ENCODE measurements at regions not wholly inside any gene's neighbourhood (a gene's known extent, or its start where the extent isn't known, plus 50 kb on each side); places are given as distances from the start of the nearest gene placed in this dataset.

DNA sequence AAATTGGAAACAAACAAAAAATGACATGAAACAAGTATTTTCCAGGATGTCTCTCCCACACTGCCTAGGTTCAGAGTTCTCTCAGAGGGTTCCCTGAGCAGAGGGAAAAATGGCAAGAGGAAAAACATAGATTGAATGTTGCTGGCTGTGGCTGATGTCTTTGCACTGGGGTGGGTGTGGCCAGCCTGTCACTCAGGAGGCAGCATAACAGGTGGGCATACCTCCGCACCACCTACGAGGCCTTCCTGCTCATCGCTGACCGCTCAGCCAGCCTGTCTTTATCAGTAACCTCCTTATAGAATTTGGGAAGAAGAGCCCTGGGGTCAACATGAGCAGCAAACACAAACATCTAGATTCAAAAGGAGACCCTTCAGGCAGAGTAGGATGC, 216.6 kb upstream of the UMPS start:
- DNase-seq = no peak

DNA sequence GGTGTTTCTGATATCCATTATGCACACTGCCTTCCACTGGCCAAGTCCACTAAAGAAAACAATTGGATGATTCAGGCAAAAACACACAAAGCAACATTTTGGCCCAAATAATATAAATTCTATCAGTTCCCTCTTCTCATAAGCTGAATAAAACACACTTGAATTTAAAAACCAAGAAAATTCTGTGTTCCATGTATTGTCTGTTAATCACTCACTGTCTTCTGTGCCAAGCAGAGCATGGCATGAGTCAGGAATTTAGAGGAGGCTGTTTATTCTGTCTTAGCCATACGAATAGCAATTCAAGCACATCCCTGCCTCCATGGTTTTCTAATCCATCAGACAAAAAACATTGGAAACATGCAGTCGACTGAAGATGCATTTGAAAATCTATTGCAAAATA, 215.6 kb upstream of the UMPS start:
- no peak for DNase-seq

DNA sequence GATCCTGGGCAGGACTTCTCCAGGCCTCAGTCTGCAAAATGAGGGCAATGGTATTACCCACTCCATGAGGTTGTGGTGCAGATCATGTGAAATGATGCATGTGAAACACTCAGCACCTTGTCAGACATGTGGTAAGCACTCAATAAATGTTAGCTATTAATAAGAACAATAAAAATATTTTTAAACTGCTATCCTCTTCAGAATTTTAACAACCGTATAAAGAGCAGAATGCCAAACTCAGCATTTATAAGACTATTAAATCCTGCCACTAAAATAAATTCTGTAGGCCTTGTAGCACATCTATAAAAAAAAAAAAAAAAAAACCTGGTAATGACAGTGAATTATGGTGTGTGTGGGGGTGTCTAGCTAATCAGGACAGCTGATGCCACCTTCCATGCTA, 213.9 kb upstream of the UMPS start:
- no peak for DNase-seq

DNA sequence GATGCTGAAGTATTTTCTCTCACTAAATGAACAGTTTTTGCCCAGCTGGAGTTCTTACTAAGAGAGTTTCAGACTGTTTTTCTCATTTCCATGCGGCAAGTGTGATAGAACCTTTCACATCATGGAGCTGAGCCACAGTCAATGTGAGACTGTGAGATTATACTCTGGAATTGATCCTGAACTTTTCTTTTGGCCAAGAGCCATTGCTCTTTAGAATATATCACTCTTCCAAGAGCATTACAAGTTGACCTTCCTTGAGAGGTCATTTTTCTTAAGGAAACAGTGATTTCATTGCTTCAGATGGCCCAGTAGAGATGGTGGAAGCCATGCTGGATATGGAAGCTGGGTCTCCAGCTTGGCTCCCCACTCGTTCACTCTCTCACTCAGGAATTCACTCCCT, 212.9 kb upstream of the UMPS start:
- DNase-seq = no peak

DNA sequence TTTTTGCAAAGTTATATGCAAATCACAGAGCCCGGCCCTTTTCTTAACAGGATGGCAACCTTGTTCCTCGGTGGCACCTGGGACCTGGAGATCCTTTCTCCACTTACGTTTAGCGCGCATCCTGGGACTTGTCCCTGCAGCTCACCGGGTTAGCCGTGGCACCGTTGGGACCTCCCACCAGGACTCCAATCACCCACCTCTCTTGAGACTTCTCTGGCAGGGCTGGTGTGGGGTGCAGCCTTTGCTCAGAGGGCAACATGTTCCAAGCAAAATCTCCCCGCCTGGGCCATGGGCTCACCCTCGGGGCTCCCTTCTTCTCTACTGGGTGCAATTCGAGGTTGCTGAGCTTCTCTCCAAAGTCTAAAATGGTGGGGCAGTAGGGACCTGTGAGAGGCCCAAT, 211.9 kb upstream of the UMPS start:
- DNase-seq = no peak

DNA sequence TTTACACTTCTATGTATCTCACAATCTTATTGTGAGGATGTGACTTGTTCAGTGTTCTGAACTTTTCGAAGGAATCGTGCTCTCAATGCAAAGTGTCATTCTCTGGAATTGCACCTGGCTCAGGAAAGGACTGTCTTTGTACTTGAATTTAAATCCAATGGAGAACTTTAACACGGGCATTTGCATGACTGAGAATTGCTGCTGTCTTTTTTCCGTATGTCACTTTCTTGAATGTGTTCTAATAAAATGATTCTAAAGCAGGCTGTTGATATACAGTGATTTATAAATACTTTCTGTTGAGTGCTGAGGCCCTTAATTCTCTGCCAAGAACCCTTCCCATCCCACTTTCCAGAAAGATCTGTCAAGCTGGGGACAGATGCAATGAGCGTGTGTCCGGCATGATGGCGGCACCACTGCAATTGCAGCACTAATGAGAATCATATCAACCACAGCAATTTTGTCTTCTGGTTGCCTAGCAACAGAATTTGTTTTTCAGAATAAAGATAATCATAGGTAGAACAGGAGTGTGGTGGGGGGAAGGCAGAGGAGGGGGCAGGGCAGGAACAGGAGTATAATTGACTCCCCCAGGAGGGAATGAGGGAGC, 210.6 kb upstream of the UMPS start:
- DNase-seq = no peak

DNA sequence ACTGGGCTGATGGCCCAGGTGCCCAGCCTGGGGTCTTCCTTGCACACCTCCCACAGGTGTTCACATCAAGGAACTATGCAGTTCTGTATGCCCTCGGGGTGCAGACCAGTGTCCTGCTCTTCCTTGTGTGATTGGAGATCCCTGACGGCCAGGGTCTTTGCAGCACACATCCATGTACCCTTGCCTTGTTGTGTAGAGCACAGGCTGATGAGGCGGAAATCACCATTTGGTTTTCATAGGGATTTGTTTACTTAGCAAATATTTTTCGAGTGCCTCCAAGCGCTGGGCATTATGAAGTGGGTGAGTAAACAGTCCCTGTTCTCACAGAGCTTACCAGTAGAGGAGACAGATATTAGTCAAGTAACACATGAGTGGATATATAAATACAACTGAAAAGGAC, 209.3 kb upstream of the UMPS start:
- peak in 1 of 2 experiments; percentile 19 for DNase-seq

DNA sequence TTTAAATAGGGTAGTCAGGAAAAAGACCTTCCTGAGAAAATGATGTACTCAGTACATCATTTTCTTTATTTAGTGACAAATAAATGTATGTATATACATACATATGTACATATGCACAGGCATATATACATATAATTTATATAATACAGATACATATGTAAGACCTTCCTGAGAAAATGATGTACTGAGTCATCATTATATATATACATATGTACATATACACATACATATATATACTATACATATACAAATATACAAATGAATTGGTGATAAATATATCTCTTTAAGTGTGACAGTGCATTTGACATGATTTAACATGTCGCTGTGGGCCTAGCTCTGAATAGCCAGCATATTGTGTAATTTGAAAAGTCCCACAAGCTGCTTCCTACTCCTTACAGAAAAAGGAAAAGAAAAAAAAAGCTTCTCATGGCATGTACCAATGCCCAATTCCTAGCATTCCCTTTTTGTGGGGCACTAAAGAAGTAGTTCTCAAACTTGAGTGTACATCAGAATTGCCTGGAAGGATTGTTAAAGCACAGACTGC, 208.1 kb upstream of the UMPS start:
- no peak for DNase-seq

DNA sequence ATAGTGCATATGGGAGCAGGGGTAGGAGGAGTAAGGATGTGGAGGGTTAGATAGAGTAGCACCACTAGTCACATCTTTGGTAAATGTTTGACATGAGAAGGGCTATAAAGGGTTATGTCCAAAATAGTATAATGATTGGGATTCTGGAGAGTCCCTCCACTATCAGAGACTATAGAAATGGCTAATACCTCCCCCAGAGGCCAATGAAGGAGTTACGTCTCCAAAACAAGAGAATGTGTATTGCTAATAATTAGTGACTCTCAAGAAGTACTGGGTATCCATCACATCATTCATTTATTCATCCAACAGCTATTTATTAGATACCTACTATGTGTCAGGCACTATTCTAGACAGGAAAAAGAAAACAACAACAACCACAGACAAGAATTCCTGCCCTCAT, 203.7 kb upstream of the UMPS start:
- DNase-seq = no peak

DNA sequence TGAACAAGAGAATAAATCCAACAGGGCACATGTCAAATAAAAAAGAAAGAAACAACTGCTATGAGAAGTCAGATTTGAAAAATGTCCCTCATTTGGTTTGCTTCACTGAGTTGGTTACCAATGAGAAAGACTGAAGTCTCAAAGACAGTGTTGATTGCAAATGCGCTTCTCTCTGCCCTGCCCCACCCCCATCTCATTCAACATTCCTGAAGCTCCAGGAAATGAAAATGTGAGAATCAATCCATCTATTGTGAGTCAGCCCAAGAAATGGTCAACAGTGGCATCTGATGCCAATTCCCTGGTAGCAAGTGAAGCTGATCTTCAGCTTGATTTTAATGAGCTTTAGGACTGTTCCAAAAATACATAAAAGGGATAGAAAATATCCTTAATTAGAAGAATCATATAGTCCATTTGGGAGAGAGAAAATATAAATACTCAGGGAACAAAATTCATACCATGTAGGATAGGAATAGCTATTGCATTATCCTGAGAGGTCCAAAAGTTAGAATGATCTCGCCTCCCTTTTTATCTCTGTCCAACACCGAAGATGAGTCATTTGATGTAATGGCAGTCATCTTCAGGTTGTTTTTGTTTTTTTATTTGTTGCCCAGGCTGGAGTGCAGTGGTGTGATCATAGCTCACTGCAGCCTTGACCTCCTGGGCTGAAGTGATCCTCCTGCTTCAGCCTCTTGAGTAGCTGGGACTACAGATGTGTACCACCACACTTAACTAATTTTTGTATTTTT, 200.3 kb upstream of the UMPS start:
- DNase-seq = no peak

DNA sequence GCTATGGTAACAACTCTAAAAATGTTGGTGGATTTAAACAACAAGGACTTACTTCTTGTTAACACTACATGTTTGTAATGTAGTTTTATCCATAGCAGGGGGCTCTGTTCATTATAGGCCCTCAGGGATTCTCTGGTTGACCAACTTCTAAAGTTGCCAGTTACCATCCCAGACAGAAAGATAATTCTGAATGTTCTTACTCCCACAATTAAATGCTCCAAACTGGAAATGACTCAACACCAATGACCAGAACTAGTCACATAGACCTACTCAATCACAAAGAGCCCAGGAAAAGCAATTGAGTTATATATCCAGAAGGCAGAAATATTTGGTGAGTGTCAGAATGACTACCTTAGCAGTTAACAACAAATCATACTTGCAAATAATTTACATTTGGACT, 199.3 kb upstream of the UMPS start:
- no peak for DNase-seq

DNA sequence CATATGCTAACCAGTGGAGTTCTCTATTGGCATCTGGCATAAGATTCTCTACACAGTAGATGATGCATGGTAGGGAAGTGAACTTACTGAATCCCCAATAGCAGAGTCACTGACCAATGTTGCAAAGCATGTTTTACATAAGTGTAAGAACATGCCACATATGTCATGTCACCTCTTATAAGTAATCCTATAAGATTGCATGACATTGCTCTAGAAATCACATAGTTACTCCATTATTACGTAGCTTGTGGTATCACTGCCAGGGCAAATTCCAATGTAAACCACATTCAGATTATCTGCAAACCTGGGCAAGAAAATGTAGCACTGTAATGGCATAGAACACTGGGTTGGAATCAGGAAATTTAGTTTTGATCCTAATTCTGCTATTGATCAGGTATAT, 198.2 kb upstream of the UMPS start:
- DNase-seq = no peak

DNA sequence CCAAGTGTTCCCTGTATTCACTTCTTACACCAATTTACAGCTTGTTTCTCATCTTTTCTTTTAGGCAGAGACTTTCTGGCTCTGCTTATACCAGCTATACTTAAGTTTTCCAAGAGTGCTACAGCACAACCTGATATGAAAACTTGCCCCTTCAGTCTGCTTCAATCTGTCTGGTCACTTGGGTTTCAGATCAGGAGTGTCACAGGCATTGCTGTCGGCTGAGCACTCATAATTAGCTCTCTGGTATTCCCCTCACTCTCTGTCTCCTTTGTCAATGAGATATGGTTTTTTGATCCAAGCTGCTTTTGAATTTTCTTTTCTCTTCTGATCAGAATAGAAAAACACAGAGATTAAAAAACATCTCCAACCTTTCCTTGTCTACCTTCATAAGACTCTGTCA, 194.9 kb upstream of the UMPS start:
- DNase-seq = no peak

DNA sequence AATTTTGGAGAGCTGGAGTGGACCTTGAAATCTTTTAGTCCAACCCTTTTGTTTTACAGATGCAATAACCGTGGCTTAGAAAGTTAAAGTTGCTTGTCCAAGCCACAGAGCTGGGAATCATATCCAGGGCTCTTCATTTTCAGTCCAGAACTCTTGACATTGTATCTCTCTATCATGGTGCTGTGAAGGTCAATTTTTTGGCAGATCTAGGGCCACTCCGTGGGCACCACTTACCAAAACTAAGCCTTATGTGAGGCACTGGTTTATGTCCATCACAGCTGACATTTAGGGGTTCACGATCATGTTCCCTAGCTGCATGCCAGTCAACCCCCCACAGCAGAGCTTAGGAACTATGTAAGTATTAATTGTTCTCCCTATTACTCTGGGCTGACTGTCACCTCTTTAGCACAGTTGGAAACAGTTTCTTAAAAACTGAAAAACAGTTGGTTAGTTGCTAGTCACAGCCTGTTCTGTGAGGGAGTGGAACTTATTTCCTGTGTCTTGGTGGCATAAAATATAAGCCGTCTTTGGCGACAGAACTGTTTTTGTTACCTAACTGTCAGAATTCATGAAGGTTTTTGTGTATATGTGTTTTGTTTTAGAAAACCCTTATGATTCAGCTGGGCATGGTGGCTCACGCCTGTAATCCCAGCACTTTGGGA, 189.6 kb upstream of the UMPS start:
- DNase-seq = no peak

DNA sequence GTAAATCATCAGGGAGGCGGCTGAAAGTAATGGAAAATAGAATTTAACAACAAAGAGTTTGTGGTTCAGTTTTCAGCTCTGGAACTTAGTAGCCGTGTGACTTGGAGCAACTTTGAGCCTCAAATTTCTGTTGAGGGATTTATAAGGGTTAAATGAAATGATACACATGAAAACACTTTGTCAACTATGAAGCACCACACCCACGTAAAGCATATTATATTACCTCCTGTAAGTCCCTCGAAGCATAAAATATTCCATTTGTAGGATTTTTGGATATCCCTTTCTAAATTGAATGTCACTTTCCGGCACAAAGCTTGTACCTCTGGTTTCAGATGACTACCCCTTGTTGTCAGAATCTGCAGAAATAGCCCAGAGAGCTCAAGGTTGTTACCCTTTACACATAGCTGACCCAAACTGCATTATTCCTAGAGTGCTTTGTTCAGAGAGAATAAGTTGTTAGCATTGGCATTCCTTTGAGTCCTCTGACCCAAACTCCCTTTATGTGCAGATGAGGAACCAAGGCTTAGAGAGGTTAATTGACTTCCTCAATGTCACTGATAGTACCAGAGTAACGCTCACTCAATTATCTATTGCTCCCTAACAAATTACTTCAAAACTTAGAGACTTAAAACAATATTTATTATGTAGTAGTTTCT, 187.9 kb upstream of the UMPS start:
- no peak for DNase-seq

DNA sequence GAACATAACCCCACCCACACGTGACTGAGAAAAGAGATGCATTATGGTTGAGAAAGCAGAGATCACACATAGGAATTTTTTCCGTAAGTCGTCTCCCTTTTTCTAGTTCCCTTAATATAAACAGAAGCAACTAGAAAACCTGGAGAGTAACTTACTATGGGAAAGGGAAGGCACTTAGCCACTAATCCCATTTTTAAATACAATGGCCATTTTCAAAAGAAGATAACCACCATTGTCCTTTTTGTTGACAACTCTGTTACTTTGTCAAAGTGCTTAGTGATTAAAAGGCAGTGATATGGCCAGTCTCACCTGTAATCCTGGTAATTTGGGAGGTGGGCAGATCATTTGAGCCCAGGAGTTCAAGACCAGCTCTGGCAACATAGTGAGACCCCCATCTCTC, 184.4 kb upstream of the UMPS start:
- DNase-seq = no peak

DNA sequence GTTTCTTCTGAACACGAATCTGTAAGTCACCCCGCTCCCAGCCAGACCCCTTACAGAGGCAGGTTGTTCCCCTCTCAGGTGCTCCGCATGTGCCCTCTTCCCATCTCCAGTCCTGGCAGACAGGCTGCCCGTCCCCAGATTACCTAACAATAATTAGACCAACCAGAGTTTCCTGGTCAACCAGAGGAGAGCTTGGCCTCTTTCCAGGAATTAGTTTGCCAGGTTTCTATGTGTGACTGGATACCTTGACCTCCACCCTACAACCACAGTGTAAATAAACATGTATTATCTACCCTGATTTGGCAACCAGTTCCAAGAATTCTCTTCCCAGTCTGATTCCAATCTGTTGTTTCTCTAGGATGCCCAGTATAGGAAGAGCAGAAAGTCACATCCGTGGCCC, 178.0 kb upstream of the UMPS start:
- DNase-seq = no peak

DNA sequence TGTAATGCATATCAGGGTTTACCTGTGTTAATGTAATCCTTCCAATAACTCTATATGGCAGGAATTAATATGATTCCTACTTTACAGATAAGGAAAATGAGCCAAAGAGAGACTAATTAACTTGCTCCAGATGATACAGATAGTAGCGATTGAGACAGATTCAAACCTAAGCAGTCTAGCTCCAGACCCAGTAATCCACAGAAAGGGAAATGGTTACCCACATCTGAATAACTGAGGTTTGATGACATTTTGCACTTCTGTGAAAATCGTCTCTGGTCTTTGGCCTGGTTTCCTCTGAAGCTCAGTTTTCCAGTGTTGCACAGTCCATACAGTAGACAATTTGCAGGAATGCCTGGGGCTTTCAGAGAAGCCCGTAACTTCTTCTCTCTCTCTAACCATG, 177.1 kb upstream of the UMPS start:
- DNase-seq = no peak

DNA sequence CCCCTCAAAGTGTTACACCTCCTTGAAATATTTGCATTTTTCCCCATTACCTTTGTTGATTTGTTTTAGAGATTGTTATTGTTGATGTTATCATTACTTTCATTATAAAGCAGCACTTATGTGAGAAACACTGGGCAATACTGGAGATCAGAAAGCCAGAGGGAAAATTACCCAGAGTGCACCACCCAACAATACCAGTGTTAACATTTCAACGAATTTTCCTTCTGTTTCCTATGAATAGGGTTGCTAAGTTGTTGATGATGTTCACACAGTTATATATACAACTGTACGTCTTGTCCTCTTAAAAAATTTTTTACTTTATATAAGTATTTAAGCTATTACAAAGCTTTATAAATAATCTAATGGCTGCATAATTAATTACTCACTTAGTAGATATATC, 173.6 kb upstream of the UMPS start:
- no peak for DNase-seq

DNA sequence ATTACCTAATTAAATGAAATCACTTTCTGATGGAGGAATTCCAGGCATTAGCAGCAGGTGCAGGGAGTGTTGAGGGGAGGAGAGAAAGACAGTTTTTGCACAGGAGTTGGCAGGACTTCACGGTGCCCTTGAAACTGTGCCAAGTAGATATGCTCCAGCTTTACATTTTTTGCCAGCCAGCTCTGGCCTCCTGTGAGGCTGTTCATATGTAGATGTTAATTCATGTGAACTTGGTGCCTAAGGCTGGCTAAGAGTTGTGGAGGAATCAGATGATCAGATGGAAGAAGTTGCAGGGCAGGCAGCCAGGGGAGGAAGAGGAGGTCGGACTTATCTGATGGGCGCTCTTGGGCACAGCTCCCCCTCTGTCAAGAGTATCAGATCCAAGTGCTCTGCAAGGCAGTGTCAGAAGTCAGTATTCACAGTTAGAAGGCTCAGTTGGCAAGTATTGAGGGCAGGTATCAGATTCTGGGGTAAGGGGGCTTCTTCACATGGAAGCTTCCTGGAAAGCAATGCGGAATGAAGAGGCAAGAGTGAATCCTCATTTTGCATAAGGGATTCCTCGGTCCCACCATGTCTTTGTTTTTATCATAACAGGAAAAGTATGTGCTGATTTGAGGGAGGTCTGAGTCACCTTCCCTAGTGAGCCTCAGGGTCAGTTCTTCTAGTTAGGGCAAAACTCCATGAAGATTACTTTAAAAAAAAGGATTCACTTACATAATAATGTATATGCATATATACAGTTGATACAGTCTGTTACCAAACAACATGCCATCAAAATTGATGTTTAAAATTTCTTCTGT, 172.6 kb upstream of the UMPS start:
- DNase-seq = no peak

DNA sequence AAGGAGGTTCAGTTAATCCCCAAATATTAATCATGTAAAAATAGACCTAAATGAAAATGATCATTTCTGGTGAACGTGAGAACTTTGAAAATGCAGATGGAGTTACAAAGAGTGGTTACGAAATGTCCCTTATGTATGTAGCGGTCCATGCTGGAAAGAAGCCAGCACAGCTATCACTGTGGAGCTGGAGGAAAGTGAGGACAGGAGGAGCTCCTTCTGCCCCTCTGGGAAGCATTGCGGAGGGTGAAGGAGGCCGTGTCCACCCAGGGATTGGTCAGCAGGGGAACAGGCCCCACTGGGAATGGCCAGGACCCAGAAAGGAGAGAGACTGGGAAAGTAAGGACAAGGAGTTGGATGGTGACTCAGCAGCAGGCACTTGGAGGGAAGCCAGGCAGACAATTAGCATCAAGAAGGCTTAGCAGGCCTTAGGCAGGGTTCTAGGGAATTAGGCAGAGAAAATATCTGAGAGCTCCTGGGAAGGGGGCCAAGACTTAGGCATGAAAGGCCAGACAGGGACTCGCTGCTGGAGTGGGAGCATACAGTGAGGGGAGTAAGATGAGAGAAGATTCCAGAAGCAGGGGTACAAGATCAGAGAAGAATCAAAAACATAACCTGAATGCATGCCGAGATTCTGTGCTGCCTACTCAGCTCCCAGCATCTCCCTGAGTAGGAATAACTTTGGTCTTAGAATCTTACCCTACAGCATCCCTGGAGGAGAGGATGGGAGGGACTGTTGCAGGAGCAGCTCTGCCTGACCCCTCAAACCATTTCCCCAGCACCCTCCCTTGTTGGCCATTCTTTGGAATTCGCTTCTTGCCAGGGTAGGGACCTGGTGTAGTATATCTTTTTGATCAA, 171.0 kb upstream of the UMPS start:
- DNase-seq = no peak
